ENCODE measurements at regions not wholly inside any gene's neighbourhood (a gene's known extent, or its start where the extent isn't known, plus 50 kb on each side); places are given as distances from the start of the nearest gene placed in this dataset.

DNA sequence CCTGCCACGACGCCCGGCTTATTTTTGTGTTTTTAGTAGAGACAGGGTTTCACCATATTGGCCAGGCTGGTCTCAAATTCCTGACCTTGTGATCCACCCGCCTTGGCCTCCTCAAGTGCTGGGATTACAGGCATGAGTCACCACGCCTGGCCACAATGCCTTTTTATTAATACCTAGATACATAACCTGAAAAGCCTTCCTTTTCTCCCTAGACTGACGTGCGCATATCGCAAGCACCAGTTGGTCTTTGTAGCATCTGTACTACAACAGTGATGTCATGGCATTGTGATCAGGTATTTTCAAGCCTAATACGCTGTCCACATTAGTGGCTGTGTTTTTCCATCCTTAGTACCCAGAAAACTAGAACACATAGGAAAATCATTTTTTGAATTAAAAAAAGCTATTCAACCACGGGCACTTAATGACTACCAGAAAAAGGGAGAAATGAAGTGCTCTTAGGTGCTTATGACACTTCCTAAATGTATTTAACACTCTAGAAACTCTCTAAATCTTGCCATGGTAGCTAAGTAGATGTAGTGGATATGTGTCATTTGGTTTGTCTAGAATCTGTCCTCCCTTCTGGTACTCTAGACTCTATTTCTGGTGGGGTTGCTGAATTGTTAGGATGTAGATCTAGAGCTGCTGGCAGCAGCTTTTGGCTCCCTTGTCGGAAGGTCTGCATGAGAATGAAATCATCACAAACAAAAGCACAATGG lies 707.8 kb downstream of the STIM2 start:
- DNase-seq = no peak

DNA sequence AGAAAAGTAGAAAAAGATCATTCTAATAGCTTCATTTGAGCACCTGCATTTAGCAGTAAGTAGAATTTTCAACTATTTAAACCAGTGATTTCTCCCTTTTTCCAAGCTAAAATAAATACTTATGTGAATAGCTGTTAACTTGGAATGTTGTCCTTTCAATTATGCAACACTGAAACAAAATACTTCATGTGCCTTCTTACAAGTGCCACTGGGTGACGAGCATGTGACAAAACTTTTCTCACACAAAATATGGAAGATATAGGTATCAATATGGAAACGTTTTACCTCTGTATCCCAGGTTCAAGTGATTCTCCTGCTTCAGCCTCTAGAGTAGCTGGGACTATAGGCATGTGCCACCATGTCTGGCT lies 708.3 kb downstream of the STIM2 start:
- DNase-seq = no peak

DNA sequence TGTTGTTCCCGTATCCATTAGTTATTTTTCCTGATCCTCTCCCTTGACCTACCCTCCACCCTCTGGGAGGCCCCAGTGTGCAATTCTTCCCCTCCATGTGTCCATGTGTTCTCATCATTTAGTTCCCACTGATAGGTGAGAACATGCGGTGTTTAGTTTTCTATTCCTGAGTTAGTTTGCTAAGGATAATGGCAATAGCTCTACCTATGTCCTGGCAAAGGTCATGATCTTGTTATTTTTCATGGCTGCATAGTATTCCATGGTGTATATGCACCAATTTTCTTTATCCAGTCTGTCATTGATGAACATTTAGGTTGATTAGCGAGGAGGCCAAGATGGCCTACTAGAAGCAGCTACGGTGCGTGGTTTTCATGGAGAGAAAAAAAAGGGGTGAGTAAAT lies 714.1 kb downstream of the STIM2 start:
- DNase-seq = no peak

DNA sequence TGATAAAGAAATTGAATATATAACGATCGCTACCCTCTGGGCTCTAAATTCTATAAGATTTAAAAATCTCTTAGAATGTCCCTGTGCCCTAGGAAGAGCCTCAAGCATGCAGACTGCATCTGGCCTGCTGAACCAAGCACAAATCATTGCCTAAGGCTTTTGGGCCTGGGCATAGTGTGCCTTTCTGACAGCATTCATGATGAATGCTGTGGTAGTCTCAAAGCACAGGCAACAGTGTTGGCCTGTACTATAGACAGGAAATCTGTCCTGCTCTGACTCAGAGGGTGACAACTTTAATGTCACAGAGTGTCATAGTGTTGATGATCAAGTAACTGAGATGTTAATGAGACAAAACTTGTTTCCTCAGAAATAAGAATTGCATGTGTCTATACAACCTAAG lies 717.3 kb downstream of the STIM2 start:
- DNase-seq = no peak

DNA sequence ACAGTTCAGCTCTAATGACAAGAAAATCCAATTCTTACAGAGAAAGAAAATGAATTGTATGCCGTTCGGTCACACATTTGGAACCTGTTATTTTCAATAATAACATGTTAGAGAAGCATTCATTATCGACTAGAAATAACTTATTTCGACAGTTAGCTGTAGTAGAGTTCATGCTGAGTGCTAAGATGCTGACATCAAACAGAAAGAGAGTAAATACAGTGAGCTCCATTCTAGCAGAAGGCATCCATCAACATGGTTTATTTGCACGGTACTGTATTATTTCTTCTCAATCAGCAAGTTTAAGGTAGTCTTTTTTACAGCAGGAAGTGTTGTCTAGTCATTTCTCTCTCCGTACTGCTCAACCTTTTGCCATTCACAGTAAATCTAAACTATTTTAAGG lies 732.1 kb downstream of the STIM2 start:
- no peak for DNase-seq

DNA sequence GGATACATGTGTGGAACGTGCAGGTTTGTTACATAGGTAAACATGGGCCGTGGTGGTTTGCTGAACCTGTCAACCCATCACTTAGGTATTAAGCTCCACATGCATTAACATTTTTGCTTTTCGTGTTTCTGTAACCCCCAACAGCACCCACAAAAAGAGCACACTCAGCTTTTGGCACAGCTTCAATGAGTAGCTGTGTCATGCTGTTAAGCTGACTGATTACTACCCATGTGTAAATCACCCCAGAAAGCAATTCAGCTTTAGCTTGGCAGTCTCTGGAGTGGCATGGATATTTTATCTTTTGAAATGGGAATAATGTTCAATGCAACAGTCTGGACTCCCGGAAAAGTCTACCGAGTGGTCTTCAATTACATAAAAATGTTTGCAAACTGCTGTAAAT lies 734.3 kb downstream of the STIM2 start:
- DNase-seq = no peak

DNA sequence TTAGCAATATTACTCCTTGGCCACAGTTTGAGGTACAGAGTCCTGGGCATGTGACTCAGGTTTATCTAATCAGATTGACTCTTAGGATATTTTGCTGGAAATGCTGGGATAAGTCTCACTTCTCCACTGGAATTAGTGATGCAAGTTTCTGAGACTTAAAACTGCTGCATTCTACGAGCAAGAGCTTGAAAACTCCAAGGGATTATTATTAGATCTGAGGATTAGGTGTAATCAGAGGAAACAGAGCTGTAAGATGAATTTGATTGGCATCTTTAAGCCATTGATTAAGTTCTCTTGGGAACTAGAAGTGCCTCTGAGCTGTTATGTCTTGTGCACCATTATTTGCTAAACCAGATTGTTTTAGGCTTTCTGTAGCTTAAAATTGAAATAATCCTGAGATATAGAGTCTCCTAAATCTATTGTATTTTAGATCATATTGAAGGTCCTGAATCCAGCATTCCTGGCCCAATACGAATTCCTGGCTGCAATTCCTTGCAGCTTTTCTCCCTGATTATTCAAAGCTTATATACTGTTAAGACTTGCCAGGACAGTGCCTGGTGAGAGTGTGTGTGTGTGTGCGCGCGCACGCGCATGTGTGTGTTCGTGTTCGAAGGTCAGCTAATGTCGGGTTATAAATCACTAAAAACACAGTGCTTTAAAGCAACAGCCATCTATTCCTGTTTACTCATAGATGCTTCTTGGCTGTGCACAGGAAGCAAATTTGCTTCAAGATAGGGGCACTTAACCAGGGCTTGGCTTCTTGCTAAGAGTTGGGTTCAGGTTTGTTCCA lies 735.1 kb downstream of the STIM2 start:
- no peak for DNase-seq

DNA sequence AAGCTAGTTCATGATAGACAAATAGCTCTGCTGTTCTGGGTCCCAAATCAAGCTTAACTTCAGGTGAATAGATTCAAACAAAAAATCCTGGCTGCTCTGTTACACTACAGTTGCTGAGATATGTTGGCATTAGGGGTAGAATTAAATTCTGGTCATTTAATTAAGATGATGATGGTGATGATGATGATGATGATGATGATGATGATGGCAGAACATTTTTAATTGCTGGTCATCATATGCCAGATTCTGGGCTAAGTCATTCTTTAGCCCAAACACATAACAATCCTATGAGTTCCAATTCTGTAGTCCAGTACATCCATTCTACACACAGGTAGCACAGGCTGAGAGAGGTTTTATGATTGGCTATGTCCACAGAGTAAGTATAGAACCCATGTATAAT lies 741.5 kb downstream of the STIM2 start:
- DNase-seq = no peak

DNA sequence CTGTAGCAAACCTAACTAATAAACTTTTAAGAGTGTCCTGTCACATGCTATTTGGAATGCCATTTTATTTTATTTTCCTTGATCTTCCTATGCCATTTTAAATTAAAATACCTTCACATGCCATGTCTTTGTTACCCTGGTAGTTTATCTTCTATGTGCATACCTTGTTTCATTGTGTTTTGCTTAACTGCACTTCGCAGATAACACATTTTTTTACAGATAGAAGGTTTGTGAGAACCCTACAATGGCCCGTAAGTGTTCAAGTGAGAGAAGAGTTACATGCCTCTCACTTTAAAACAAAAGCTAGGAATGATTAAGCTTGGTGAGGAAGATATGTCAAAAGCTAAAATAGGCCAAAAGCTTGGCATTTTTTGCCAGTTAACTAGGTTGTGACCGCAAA lies 744.1 kb downstream of the STIM2 start:
- peak; percentile 74 for DNase-seq

DNA sequence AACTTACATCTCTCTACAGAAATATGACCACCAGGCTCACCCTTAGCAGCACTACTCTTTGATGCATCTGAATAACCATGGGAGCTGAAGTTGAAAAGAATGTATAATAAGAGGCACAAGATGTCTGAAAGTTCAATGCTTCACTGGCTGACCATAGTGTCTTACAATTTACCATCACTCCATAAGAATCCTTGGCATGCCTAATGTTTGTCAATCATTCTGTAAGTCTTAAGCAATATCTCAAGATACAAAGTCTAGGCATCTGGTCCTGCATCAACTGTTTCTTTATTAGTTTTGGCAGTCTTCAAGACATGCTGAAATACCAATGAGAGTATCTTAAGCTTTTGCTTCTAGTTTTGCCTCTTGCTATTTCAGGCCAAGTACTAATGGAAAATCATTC lies 755.5 kb downstream of the STIM2 start:
- DNase-seq = no peak

DNA sequence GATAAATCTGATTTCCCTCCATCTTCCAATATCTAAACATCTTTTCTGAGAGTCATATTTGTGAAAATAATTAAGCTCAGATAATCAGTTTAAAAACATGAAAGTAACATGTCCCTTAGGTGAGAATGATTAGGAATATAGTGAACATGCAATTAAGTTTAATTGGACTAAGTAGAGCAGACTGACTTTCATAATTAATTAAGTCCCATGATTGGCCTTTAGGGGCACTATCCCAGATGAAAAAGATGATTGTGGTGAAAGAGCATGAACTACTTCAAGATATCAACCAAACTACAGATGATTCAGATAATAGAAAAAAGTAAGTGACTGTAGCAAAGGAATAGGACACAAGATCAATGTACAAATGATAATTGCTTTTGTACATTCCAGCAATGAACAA lies 758.8 kb downstream of the STIM2 start:
- DNase-seq = no peak

DNA sequence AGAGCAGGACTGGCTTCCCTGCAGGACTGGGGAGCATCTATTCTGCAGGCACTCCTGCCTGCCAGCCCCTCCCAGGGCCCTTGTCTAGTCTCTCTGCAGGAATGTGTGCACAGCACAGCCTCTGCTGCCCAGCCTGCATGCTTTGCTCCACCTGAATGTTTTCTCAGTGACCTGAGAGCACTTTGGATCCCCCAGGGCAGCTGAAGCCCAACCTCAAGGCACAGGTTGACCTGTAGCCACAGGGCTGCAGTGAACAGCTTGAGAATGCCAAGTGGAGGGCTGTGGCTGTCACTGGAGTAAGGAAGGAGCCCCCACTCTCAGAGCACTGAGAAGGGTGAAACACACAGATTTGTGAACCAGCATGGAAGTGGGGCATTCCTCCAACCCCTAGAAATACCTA lies 760.2 kb downstream of the STIM2 start:
- DNase-seq = no peak

DNA sequence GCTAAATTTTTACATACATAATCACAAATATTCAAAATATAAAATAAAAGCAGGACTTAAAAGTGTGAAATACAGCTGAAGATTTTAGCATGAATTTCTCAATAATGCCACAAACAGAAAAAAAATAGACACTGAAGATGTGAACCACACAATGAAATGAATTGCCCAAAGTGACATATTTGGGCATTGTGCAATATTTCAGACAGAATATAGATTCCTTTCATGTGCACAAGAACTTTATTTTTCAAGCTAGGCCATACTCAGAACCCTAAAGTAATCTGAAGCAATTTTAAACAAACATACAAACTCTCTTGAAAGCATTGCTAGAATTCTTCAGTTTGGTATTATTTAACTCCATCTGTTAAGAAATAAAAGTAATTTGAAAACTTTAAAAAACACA lies 764.1 kb downstream of the STIM2 start:
- peak; percentile 10 for DNase-seq

DNA sequence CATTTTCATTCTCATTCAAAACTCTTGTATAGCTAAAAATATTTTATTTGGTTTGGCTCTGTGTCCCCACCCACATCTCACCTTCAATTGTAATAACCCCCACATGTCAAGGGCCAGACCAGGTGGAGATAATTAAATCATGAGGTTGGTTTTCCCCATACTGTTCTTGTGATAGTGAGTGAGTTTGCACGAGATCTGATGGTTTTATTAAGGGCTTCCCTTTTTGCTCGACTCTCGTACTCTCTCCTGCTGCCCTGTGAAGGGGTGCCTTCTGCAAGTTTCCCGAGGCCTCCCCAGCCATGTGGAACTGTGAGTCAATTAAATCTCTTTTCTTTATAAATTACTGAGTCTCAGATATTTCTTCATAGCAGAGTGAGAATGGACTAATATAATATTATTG lies 768.0 kb downstream of the STIM2 start:
- DNase-seq = no peak

DNA sequence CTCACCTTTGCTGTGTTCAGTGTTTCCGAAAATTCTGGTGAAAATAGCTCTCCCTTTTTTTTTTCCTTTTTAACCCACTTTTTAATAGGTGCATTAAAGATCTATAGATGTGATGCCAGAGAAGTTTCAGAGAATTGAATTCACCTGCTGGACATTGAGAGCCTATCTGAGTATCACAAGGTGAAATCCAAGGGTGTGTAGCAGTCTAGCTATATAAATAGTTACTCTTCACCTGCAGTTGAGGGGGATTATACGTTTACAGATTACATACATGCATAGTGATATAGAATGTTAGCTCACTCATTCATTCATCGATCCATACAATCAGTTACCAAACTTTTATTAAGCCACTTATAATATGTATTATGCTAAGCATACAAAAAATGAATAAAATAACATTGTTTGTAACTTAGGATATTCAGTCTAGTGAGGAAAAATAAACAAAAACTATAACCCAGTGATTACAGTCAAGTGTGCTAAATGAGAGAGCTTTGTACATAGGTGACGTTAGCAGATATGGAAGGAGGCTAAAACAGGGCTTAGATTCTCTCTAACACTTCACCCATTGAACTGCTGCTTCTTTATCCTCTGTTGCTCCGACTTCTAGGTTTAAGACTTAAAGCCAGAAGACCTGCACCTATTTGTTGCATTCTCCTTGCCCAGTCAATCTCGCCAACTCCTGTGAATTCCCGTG lies 769.0 kb downstream of the STIM2 start:
- no peak for DNase-seq

DNA sequence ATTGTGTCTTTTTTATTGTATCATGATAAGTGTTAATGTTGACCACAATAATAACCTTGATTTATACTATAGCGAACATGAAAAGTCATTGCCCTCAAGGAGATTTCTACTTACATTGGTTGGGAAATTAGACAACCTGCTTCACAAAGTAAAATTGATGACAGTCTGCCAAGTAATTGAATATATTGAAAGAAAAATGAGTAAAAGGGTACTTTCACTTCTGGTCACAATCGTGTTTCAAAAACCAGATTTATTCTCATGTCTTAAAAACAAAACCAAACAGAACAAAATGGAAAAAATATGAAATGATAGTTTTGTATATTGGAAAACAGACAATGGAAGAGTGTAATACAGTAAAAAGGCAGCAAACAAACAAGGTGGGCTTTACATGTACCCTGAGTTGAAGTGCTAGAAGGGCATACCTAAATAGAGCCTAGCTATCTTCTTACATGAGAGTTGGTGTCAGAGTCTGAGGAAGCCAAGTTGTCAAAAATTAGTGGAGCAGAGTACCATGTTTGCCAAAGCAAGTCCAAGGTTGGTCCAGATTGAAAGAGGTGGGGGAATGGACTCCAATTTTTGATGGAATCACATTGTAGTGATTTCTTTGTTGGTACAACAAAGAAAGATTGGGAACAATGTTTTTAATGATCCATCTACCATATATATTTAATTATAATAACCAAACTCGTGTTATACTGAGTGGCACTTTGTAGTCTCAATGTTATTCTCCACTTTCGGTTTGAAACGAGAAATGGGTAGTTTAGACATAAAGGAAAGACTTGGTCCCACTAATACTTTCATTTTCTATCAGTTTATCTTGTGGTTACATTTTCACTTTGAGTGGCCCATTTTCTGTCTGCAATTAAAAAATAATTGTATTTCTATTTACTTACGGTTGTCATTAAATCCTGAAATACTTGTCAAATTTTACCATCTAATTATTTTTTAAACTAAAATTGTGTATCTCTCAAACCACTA lies 775.6 kb downstream of the STIM2 start:
- DNase-seq = peak; percentile 47

DNA sequence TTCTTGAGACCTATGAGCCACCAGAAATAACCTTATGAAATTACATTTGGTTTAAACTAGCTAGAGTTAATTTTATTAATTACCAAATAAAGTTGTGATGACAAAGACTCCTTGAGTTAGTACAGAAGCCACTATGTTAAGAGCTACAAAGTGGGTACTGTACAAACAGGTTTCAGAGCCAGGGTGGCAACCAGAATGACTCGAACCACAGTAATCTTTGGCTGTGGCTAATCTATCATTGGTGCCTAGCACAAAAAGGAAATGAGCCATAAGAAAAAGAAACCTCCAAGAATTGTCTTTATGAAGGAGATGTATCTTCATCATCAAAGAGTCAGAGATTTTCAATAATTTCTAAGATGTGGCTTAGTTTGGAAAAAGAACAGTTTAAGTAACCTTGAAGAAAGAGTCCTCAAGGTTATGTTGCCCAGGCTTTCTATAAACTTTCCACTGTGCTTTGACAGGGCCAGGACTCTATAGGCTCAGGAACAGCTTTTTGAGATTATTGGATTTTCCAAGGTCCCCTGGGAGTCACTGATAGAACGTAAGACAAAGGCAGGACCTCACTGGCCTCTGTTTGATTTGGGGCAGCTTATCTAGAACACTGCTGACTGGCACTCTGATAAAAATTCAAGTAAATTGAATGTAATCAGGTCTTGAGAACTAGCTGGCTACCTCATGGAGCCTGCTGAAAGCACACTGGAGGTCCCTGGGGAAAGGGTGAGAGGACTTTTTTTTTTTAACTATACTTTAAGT lies 777.7 kb downstream of the STIM2 start:
- no peak for DNase-seq

DNA sequence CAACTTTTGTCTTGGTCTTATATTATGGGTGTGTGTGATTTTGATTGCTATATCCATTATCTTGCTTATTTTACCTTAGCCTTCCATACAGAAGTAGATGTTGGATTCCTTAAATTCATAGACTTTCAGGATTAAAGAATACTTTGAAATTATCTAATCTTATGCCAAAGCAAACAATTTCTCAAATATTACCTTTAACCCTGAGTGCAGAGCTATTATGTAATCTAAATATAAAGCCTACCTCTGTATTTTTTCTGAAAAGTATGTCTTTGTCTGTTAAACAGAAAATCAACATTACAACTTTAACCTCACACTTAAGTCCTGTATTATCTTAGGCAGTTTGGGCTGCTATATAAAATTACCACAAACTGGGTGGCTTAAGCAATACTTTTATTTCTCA lies 782.5 kb downstream of the STIM2 start:
- no peak for DNase-seq

DNA sequence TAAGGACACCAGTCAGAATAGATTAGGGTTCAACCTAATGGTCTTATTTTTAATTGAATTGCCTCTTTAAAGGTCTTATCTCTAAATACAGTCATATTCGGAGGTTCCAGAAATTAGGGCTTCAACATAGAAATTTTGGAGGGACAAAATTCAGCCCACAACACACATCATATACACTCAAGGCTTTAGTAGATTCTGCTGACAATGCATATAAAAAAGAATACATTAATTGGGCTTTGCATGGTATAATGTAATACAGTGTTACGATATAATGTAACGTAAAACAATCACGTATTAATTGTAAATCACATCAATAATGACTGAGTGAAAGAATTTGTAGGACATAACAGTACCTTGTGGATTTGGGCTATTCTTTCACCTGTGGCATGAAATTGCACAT lies 787.8 kb downstream of the STIM2 start:
- no peak for DNase-seq

DNA sequence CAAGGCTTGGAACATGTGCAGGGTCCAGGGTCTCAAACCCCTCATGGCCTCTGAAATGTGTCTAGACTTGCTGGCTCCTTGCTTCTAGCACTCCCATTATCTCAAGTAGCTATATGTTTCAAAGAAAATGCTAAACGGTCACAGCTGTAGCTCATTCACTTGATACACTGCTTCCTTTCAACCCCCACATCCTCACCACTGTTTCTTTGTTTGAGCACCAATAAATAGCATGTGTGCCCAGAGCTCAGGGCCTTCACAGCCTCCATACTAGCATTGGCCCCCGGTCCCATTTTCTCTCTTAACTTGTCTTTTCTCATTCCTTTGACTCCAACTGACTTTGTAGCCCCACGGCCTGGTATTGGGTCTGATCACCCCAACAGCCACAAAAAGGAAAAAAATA lies 801.8 kb downstream of the STIM2 start:
- no peak for DNase-seq

DNA sequence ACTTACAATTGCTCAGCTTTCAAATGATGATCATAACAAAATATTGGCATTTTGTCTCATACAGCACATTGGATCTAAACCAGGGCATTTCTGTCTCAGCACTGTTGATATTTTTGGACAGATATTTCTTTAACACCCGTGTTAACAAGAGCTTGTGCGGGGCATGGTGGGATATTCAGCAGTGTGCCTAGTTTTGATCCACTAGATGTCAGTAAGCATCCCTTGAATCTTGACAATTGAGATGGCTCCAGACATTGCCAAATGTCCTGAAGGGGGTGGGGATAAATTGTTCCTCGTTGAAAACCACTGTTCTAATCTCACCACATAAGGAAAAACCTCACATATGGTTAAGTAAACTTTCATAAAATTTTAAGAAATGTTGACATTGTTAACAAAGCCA lies 806.3 kb downstream of the STIM2 start:
- DNase-seq = peak; percentile 89

DNA sequence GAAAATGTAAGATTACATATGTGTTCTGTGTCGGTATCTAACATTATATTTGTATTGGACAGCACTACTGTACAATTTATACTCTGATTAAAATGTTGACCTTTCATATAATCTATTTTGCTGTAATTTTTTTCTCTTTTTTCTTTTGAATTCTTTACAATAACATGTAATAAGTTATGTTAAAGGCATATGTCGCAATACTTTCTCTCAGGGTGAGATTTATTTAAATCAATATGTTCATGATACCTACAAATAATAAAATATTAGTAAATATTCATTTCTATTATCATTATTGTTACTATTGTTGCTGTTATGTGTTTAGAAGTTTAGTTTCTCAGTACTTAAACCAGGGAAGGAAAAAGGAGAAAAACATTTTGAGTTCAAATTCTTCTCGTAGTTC lies 807.4 kb downstream of the STIM2 start:
- no peak for DNase-seq

Data from OCI-M1 (cell line).